T-cell (primary cell): ENCODE measurements at regions not wholly inside any gene's neighbourhood (a gene's known extent, or its start where the extent isn't known, plus 50 kb on each side); places are given as distances from the start of the nearest gene placed in this dataset.

ENCODE experiments used
- ATAC-seq, 4 experiments: fragments of 200-7000 bp in 3 of 4; fragments of 150-1000 bp in 1 of 4; cut with Tn5 transposase; replicated peaks in 1 of 4; 1 replicate in 3 of 4; 2 replicates in 1 of 4; pipeline ENCODE4 v1.10.0; 2021; ENCODE audit warnings: moderate library complexity in 3 of 4, mild to moderate bottlenecking in 2 of 4, moderate number of reproducible peaks in 1 of 4
- CTCF ChIA-PET, 2 donors: fragments of 300-600 bp; sonication (Branson Sonifier 250); formaldehyde crosslinking; loops; one replicate each; lab custom pipeline; 2022; ENCODE audit warnings: antibody characterized with exemption in 2 of 2; lab: Charles Lee
- POLR2A ChIA-PET, 2 donors: fragments of 300-600 bp; sonication (Branson Sonifier 250); formaldehyde crosslinking; loops; one replicate each; lab custom pipeline; 2022; ENCODE audit warnings: antibody characterized with exemption in 2 of 2; lab: Charles Lee
- DNase-seq, 35 experiments: peaks; one replicate each; pipeline versions ENCODE4 v3.0.0 to v3.0.0-alpha.2; 2013 to 2023
- H3K27ac ChIP-seq: one replicate; pipeline ENCODE4 v1.5.1; 2013; ENCODE audit warnings: low read length
- H3K27me3 ChIP-seq, 2 experiments: replicated peaks in 1 of 2; 1 replicate in 1 of 2; 2 replicates in 1 of 2; pipeline versions ENCODE4 v1.6.1 to v1.7.0; 2013; ENCODE audit warnings: low read length in 1 of 2, mixed read lengths in 1 of 2; ENCODE audit not compliant: control insufficient read depth in 2 of 2, insufficient read depth in 2 of 2; ENCODE audit errors: extremely low read depth in 1 of 2
- H3K36me3 ChIP-seq, 2 donors: 1 replicate in 1 of 2; 2 replicates in 1 of 2; pipeline versions ENCODE4 v1.6.1 to v1.7.0; 2013; ENCODE audit warnings: low read length in 1 of 2; ENCODE audit not compliant: control insufficient read depth in 2 of 2, insufficient read depth in 1 of 2; ENCODE audit errors: extremely low read depth in 1 of 2
- H3K4me1 ChIP-seq, 2 experiments: 1 replicate in 1 of 2; 2 replicates in 1 of 2; pipeline versions ENCODE4 v1.6.1 to v1.7.0; 2013; ENCODE audit warnings: low read length in 2 of 2, mixed read lengths in 1 of 2; ENCODE audit not compliant: insufficient read depth in 2 of 2, control insufficient read depth in 1 of 2; ENCODE audit errors: extremely low read depth in 1 of 2
- H3K4me3 ChIP-seq, 2 donors: 1 replicate in 1 of 2; 2 replicates in 1 of 2; pipeline versions ENCODE4 v1.5.1 to v1.7.0; 2013; ENCODE audit warnings: mild to moderate bottlenecking in 2 of 2, low read length in 1 of 2, moderate library complexity in 1 of 2; ENCODE audit not compliant: control insufficient read depth in 1 of 2; ENCODE audit errors: extremely low read depth in 1 of 2
- H3K9me3 ChIP-seq: 2 replicates; pipeline ENCODE4 v1.7.0; 2013
- H3K27ac Mint-ChIP-seq, 2 donors: one replicate each; pipeline ENCODE4 v1.8.0; 2020 to 2021; ENCODE audit warnings: mild to moderate bottlenecking in 2 of 2, mixed read lengths in 2 of 2
- H3K27me3 Mint-ChIP-seq, 2 donors: one replicate each; pipeline ENCODE4 v1.8.0; 2021 to 2022; ENCODE audit warnings: mixed read lengths in 2 of 2
- H3K36me3 Mint-ChIP-seq: one replicate; pipeline ENCODE4 v1.8.0; 2021; ENCODE audit warnings: mixed read lengths
- H3K4me1 Mint-ChIP-seq, 3 donors: one replicate each; pipeline ENCODE4 v1.8.0; 2020 to 2022; ENCODE audit warnings: mixed read lengths in 3 of 3, mild to moderate bottlenecking in 1 of 3
- H3K4me3 Mint-ChIP-seq, 3 donors: one replicate each; pipeline ENCODE4 v1.8.0; 2020 to 2022; ENCODE audit warnings: mild to moderate bottlenecking in 3 of 3, mixed read lengths in 3 of 3, moderate library complexity in 3 of 3
- H3K9me3 Mint-ChIP-seq, 3 donors: one replicate each; pipeline ENCODE4 v1.8.0; 2020 to 2022; ENCODE audit warnings: mixed read lengths in 3 of 3
- WGBS: methylation state at CpG from one replicate; pipeline ENCODE4 v1.1.5; 2013; ENCODE audit warnings: missing lambda C conversion rate; ENCODE audit not compliant: insufficient coverage; 5-methylcytosine and 5-hydroxymethylcytosine counted together

DNA sequence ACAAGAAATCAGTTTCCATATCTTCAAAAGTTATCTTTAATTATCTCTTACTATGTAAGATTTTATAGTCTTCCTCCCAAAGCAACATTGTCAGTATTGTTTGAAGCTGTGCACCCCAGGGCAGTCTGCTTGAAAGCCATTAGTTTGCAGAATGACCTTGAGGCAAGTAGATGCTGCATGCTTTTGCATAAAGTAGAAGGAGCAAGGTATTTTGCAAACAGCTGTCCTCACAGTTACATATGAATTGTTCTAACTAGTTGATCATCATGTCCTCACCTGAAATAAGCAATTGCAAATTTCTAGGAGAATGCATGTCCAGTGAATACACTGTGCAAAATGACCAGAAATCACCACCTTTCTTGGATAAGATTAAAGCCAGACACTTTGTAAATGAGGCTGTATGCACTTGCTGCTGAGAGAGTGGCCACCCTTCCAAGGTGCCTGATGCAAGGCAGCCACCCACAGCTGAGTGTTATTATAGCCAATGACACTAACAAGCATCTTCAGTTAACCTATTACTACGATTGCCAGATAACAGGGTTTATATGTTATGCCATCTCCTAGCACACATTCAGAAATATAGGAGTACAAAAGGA lies 730.0 kb upstream of the TMEM132C start:
- H3K9me3 Mint-ChIP-seq = peaks cover under 1 to 8% (median 2%) of the 10 kb centered on the region in 3 donors
- no peak overlapping the region for H3K27ac Mint-ChIP-seq
- Histone ChIP-seq H3K9me3 (no peaks in the 10 kb centered on the region), H3K27me3 (no peaks in the 10 kb centered on the region), H3K4me1 (no peaks in the 10 kb centered on the region), H3K27ac (no peak overlapping the region), H3K4me3 (no peak overlapping the region), H3K36me3 (no peaks in the 10 kb centered on the region)
- no peaks in the 10 kb centered on the region for H3K27me3 Mint-ChIP-seq
- no peak for DNase-seq
- no peaks in the 10 kb centered on the region for H3K36me3 Mint-ChIP-seq
- H3K4me3 Mint-ChIP-seq = no peak overlapping the region
- CTCF ChIA-PET = no interaction called here
- H3K4me1 Mint-ChIP-seq = no peaks in the 10 kb centered on the region
- ATAC-seq = no peak
- WGBS = no CpG with 5 or more reads among the region's 1 CpG
- POLR2A ChIA-PET = no interaction called here

DNA sequence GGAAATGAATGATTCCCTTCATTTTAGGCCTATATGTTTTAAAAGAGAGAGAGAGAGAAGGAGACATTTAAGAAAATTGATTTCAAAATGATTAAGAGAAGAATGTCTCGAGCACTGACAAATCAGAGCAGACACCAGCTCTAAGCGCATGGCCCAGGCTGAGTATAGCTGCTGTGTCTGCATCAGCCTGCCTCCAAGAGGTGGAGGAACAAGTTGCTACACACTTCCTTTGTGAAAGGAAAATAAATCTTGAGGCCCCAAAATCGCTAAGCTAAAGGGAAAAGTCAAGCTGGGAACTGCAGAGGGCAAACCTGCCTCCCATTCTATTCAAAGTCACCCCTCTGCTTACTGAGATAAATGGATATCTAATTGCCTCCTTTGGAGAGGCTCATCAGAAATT lies 728.7 kb upstream of the TMEM132C start:
- ATAC-seq = no peak
- WGBS = 69% methylated on average over 2 of the region's 3 CpGs
- Histone ChIP-seq H3K4me1 (no peaks in the 10 kb centered on the region), H3K27ac (no peak overlapping the region), H3K4me3 (no peak overlapping the region), H3K9me3 (no peaks in the 10 kb centered on the region), H3K36me3 (no peaks in the 10 kb centered on the region), H3K27me3 (no peaks in the 10 kb centered on the region)
- H3K27me3 Mint-ChIP-seq = no peaks in the 10 kb centered on the region
- no peak overlapping the region for H3K27ac Mint-ChIP-seq
- ChIA-PET CTCF (no interaction called here), POLR2A (no interaction called here)
- no peak overlapping the region for H3K4me3 Mint-ChIP-seq
- H3K36me3 Mint-ChIP-seq = no peaks in the 10 kb centered on the region
- peaks cover 2 to 8% (median 6%) of the 10 kb centered on the region in 3 donors for H3K9me3 Mint-ChIP-seq
- H3K4me1 Mint-ChIP-seq = no peaks in the 10 kb centered on the region
- DNase-seq = no peak

DNA sequence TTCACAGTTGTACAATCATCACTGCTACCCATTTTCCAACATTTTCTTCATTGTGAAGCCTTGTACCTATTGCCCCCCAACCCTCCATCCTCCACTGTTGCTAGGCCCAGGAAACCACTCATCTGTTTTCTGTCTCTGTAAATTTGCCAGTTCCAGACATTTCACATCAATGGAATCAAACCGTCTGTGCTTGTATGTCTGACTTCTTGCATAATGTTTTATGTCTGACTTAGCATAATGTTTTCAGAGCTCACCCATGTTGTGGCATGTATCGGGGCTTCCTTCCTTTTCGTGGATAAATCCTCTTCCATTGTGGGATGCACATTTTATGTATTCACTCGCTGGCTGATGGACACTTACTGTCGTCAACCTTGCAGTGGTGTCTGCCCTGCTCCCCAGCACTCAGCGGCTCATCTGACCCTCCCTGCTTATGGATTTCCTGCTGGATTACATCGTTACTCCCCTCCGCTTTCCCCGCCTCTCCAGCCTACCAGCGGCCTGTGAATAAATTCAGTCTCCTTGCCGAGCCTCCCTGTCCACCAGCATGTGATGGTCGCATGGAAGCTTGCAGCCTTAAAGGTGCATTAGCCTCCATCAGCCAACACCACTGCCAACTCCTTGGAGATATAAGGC lies 727.6 kb upstream of the TMEM132C start:
- Histone ChIP-seq H3K9me3 (no peaks in the 10 kb centered on the region), H3K4me3 (no peak overlapping the region), H3K36me3 (no peaks in the 10 kb centered on the region), H3K27me3 (no peaks in the 10 kb centered on the region), H3K4me1 (no peaks in the 10 kb centered on the region), H3K27ac (no peak overlapping the region)
- no peaks in the 10 kb centered on the region for H3K4me1 Mint-ChIP-seq
- H3K9me3 Mint-ChIP-seq = peaks cover 2 to 8% (median 6%) of the 10 kb centered on the region in 3 donors
- H3K4me3 Mint-ChIP-seq = no peak overlapping the region
- ChIA-PET POLR2A (no interaction called here), CTCF (interaction anchor here in 1 of 2 donors (0.6 kb wide), 1 partner anchor 60 kb away, joined by 3 read pairs; no protein-coding TSS in a partner anchor)
- H3K27me3 Mint-ChIP-seq = no peaks in the 10 kb centered on the region
- ATAC-seq (no peak), DNase-seq (no peak)
- no peak overlapping the region for H3K27ac Mint-ChIP-seq
- H3K36me3 Mint-ChIP-seq = no peaks in the 10 kb centered on the region
- 79% methylated on average over 9 of the region's 12 CpGs for WGBS

DNA sequence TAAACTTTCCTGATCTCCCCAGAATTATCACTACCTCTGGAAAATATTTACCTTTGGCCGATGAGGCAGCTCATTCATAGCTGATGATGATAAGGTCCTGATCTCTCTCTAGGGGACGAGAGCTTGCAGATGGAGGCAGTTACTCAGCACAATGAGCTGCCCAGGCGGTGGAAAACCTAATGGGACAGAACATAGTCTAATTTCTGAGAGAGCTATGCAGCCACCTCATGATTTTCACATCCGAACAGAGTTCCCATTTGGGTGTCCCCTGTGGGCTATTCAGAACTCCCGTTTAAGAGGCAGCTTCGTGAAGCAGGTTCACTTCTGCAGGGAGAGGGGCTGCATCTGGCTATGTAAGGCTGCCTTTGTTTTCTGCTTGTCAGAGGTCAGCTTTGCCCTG lies 724.6 kb upstream of the TMEM132C start:
- POLR2A ChIA-PET = no interaction called here
- no peaks in the 10 kb centered on the region for H3K4me1 ChIP-seq
- no peaks in the 10 kb centered on the region for H3K9me3 ChIP-seq
- Mint-ChIP-seq H3K4me1 (no peaks in the 10 kb centered on the region), H3K4me3 (no peak overlapping the region), H3K27me3 (no peaks in the 10 kb centered on the region), H3K36me3 (no peaks in the 10 kb centered on the region), H3K27ac (no peak overlapping the region), H3K9me3 (peaks cover 0 to 6% (median 0%) of the 10 kb centered on the region in 3 donors)
- no peak overlapping the region for H3K4me3 ChIP-seq
- DNase-seq (no peak), ATAC-seq (no peak)
- 73% methylated on average over 6 of the region's 6 CpGs for WGBS
- no peaks in the 10 kb centered on the region for H3K27me3 ChIP-seq
- H3K27ac ChIP-seq = no peak overlapping the region
- CTCF ChIA-PET = no interaction called here
- no peaks in the 10 kb centered on the region for H3K36me3 ChIP-seq

DNA sequence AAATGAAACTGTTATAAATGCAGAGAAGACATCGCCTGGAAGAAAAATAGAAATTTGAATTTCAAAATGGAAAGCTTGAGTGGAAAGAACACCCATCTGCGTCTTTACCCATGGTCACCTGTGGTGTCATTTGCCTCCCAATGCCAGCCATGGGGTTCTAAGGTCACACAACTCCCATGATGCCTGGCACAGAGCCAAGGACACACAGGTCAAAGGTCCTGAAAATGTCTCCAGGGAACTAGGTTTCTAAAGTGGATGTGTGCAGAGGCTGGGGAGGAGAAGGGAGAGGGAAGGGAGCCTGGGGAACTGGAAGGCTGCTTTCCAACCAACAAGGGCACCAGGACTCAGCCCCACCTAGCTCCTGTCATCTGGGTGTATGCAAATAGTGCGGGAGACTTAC lies 724.0 kb upstream of the TMEM132C start:
- Mint-ChIP-seq H3K27me3 (no peaks in the 10 kb centered on the region), H3K4me1 (no peaks in the 10 kb centered on the region), H3K27ac (no peak overlapping the region), H3K9me3 (peaks cover 0 to 6% (median 0%) of the 10 kb centered on the region in 3 donors), H3K4me3 (no peak overlapping the region), H3K36me3 (no peaks in the 10 kb centered on the region)
- Histone ChIP-seq H3K36me3 (no peaks in the 10 kb centered on the region), H3K27me3 (no peaks in the 10 kb centered on the region), H3K9me3 (no peaks in the 10 kb centered on the region), H3K4me1 (no peaks in the 10 kb centered on the region), H3K4me3 (no peak overlapping the region), H3K27ac (no peak overlapping the region)
- DNase-seq (no peak), ATAC-seq (no peak)
- ChIA-PET CTCF (no interaction called here), POLR2A (no interaction called here)
- WGBS = 84% methylated on average over 2 of the region's 3 CpGs

DNA sequence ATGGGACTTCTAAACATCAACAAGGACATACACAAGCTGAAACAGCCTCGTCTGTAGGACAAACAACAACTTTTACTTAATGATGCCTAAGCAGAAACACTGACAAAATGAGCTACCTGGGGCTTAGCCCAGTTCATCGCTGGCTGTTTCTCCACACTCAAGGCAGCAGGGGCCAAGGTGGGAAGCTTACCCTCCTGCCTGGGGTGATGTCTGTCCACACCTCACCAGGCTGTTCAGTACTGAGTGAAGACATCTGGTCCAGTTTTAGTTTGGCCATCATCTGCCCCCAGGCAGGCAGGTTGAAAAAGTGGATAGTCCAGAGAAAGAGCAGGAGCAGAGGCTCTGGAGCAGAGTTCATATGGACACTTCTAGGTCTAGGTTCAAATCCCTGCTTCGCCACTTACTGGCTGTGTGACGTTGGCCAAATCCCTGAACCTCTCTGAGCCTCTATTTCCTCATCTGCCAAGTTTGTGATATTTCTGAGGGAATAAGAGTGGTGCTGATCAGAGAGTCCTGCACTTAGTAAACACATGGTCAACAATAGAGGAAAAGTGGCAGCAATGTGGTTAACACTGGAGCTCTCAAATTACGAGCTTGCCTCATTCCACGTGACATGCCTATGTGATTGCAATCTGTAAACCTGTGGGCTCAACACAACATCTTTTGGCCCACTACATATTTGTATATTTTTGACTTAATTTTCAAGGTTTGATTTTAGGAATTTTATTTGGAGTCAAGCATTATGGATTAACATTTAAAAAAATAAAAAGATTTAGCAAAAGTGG lies 720.1 kb upstream of the TMEM132C start:
- H3K9me3 ChIP-seq = no peaks in the 10 kb centered on the region
- no peak for DNase-seq
- Mint-ChIP-seq H3K9me3 (peaks cover 0 to 15% (median 6%) of the 10 kb centered on the region in 3 donors), H3K36me3 (no peaks in the 10 kb centered on the region), H3K27ac (no peak overlapping the region), H3K27me3 (no peaks in the 10 kb centered on the region), H3K4me3 (no peak overlapping the region), H3K4me1 (no peaks in the 10 kb centered on the region)
- H3K36me3 ChIP-seq = no peaks in the 10 kb centered on the region
- ChIA-PET POLR2A (no interaction called here), CTCF (no interaction called here)
- ATAC-seq = no peak
- H3K27ac ChIP-seq = no peak overlapping the region
- H3K4me3 ChIP-seq = no peak overlapping the region
- 88% methylated on average over 1 of the region's 6 CpGs for WGBS
- no peaks in the 10 kb centered on the region for H3K27me3 ChIP-seq
- no peaks in the 10 kb centered on the region for H3K4me1 ChIP-seq
